ENCODE measurements at regions not wholly inside any gene's neighbourhood (a gene's known extent, or its start where the extent isn't known, plus 50 kb on each side); places are given as distances from the start of the nearest gene placed in this dataset.

GRCh38 chr18:67232406-67232805 lies 284.1 kb downstream of the DSEL start:
- H3K9me3 ChIP-seq (ENCODE audit: insufficient read depth, low read depth, low read length), result no peaks in the 10 kb centered on the region
- peak overlapping the region; percentile 66 for H3K27ac ChIP-seq (ENCODE audit: low read depth, low read length)
- 45% methylated on average over 4 of the region's 4 CpGs for WGBS
- H3K36me3 ChIP-seq (ENCODE audit: insufficient read depth, low read length), result no peaks in the 10 kb centered on the region
- 0 out of 2 replicates have a peak overlapping the region, but pooled peaks have one; percentile 15 for H3K9ac ChIP-seq (ENCODE audit: low read depth, low read length)
- peaks cover 20% of the 10 kb centered on the region for H3K4me1 ChIP-seq (ENCODE audit: insufficient read depth, low read length)
- H3K4me3 ChIP-seq (ENCODE audit: low read length), result no peak overlapping the region
- H3K27me3 ChIP-seq (ENCODE audit: insufficient read depth, low read length), result no peaks in the 10 kb centered on the region

GRCh38 chr18:67222887-67223286 lies 293.6 kb downstream of the DSEL start:
- no peaks in the 10 kb centered on the region for H3K4me1 ChIP-seq (ENCODE audit: insufficient read depth, low read length)
- no peak overlapping the region for H3K4me3 ChIP-seq (ENCODE audit: low read length)
- H3K36me3 ChIP-seq (ENCODE audit: insufficient read depth, low read length), result no peaks in the 10 kb centered on the region
- H3K9ac ChIP-seq (ENCODE audit: low read depth, low read length), result no peak overlapping the region
- H3K9me3 ChIP-seq (ENCODE audit: insufficient read depth, low read depth, low read length), result no peaks in the 10 kb centered on the region
- H3K27me3 ChIP-seq (ENCODE audit: insufficient read depth, low read length), result no peaks in the 10 kb centered on the region
- no peak overlapping the region for H3K27ac ChIP-seq (ENCODE audit: low read depth, low read length)

GRCh38 chr18:67219821-67220220 lies 296.7 kb downstream of the DSEL start:
- H3K4me1 ChIP-seq (ENCODE audit: insufficient read depth, low read length), result no peaks in the 10 kb centered on the region
- 84% methylated on average over 5 of the region's 5 CpGs for WGBS
- H3K27ac ChIP-seq (ENCODE audit: low read depth, low read length), result no peak overlapping the region
- H3K9ac ChIP-seq (ENCODE audit: low read depth, low read length), result no peak overlapping the region
- H3K9me3 ChIP-seq (ENCODE audit: insufficient read depth, low read depth, low read length), result no peaks in the 10 kb centered on the region
- no peak overlapping the region for H3K4me3 ChIP-seq (ENCODE audit: low read length)
- no peaks in the 10 kb centered on the region for H3K27me3 ChIP-seq (ENCODE audit: insufficient read depth, low read length)
- H3K36me3 ChIP-seq (ENCODE audit: insufficient read depth, low read length), result no peaks in the 10 kb centered on the region

GRCh38 chr18:67218556-67218955 lies 298.0 kb downstream of the DSEL start:
- H3K9ac ChIP-seq (ENCODE audit: low read depth, low read length), result no peak overlapping the region
- 100% methylated on average over 2 of the region's 3 CpGs for WGBS
- no peaks in the 10 kb centered on the region for H3K27me3 ChIP-seq (ENCODE audit: insufficient read depth, low read length)
- H3K27ac ChIP-seq (ENCODE audit: low read depth, low read length), result no peak overlapping the region
- no peaks in the 10 kb centered on the region for H3K4me1 ChIP-seq (ENCODE audit: insufficient read depth, low read length)
- no peaks in the 10 kb centered on the region for H3K36me3 ChIP-seq (ENCODE audit: insufficient read depth, low read length)
- H3K4me3 ChIP-seq (ENCODE audit: low read length), result no peak overlapping the region
- H3K9me3 ChIP-seq (ENCODE audit: insufficient read depth, low read depth, low read length), result no peaks in the 10 kb centered on the region

- no peak overlapping the region for H3K4me3 ChIP-seq (ENCODE audit: low read length)
- no peaks in the 10 kb centered on the region for H3K36me3 ChIP-seq (ENCODE audit: insufficient read depth, low read length)
Observed at GRCh38 chr18:67217551-67218166, 298.9 kb downstream of the DSEL start.

GRCh38 chr18:67216846-67217245 lies 299.7 kb downstream of the DSEL start:
- Histone ChIP-seq H3K4me1 (ENCODE audit: insufficient read depth, low read length) (no peaks in the 10 kb centered on the region), H3K9ac (ENCODE audit: low read depth, low read length) (no peak overlapping the region), H3K27me3 (ENCODE audit: insufficient read depth, low read length) (no peaks in the 10 kb centered on the region), H3K9me3 (ENCODE audit: insufficient read depth, low read depth, low read length) (no peaks in the 10 kb centered on the region), H3K4me3 (ENCODE audit: low read length) (no peak overlapping the region), H3K36me3 (ENCODE audit: insufficient read depth, low read length) (no peaks in the 10 kb centered on the region), H3K27ac (ENCODE audit: low read depth, low read length) (no peak overlapping the region)
- 94% methylated on average over 1 of the region's 1 CpG for WGBS

More at GRCh38 chr18:67217551-67218166, 298.9 kb downstream of the DSEL start:
- Histone ChIP-seq H3K4me1 (ENCODE audit: insufficient read depth, low read length) (no peaks in the 10 kb centered on the region), H3K9me3 (ENCODE audit: insufficient read depth, low read depth, low read length) (no peaks in the 10 kb centered on the region), H3K9ac (ENCODE audit: low read depth, low read length) (no peak overlapping the region), H3K27me3 (ENCODE audit: insufficient read depth, low read length) (no peaks in the 10 kb centered on the region), H3K27ac (ENCODE audit: low read depth, low read length) (no peak overlapping the region)
- 7% methylated on average over 2 of the region's 7 CpGs for WGBS

- no peaks in the 10 kb centered on the region for H3K36me3 ChIP-seq (ENCODE audit: insufficient read depth, low read length)
- H3K4me3 ChIP-seq (ENCODE audit: low read length), result no peak overlapping the region
- H3K27me3 ChIP-seq (ENCODE audit: insufficient read depth, low read length), result no peaks in the 10 kb centered on the region
- H3K27ac ChIP-seq (ENCODE audit: low read depth, low read length), result no peak overlapping the region
- no peaks in the 10 kb centered on the region for H3K4me1 ChIP-seq (ENCODE audit: insufficient read depth, low read length)
- 97% methylated on average over 25 of the region's 25 CpGs for WGBS
- H3K9me3 ChIP-seq (ENCODE audit: insufficient read depth, low read depth, low read length), result no peaks in the 10 kb centered on the region
- no peak overlapping the region for H3K9ac ChIP-seq (ENCODE audit: low read depth, low read length)
Observed at GRCh38 chr18:67215686-67216085, 300.8 kb downstream of the DSEL start.

- Histone ChIP-seq H3K9ac (ENCODE audit: low read depth, low read length) (no peak overlapping the region), H3K4me1 (ENCODE audit: insufficient read depth, low read length) (no peaks in the 10 kb centered on the region), H3K27me3 (ENCODE audit: insufficient read depth, low read length) (no peaks in the 10 kb centered on the region), H3K36me3 (ENCODE audit: insufficient read depth, low read length) (no peaks in the 10 kb centered on the region), H3K27ac (ENCODE audit: low read depth, low read length) (no peak overlapping the region), H3K9me3 (ENCODE audit: insufficient read depth, low read depth, low read length) (no peaks in the 10 kb centered on the region), H3K4me3 (ENCODE audit: low read length) (no peak overlapping the region)
- WGBS, result 91% methylated on average over 6 of the region's 6 CpGs
Observed at GRCh38 chr18:67211646-67212045, 304.9 kb downstream of the DSEL start.

GRCh38 chr18:67200665-67201064 lies 315.9 kb downstream of the DSEL start:
- 89% methylated on average over 8 of the region's 8 CpGs for WGBS
- no peak overlapping the region for H3K9ac ChIP-seq (ENCODE audit: low read depth, low read length)

GRCh38 chr18:67199993-67200617 lies 316.4 kb downstream of the DSEL start:
- H3K4me1 ChIP-seq (ENCODE audit: insufficient read depth, low read length), result no peaks in the 10 kb centered on the region
- no peak overlapping the region for H3K9ac ChIP-seq (ENCODE audit: low read depth, low read length)
- H3K27me3 ChIP-seq (ENCODE audit: insufficient read depth, low read length), result no peaks in the 10 kb centered on the region
- no peak overlapping the region for H3K4me3 ChIP-seq (ENCODE audit: low read length)
- no peaks in the 10 kb centered on the region for H3K9me3 ChIP-seq (ENCODE audit: insufficient read depth, low read depth, low read length)
- H3K36me3 ChIP-seq (ENCODE audit: insufficient read depth, low read length), result no peaks in the 10 kb centered on the region
- 87% methylated on average over 2 of the region's 3 CpGs for whole genome bisulfite sequencing
- no peak overlapping the region for H3K27ac ChIP-seq (ENCODE audit: low read depth, low read length)

More at GRCh38 chr18:67200665-67201064, 315.9 kb downstream of the DSEL start:
- Histone ChIP-seq H3K27ac (ENCODE audit: low read depth, low read length) (no peak overlapping the region), H3K4me1 (ENCODE audit: insufficient read depth, low read length) (no peaks in the 10 kb centered on the region), H3K9me3 (ENCODE audit: insufficient read depth, low read depth, low read length) (no peaks in the 10 kb centered on the region), H3K4me3 (ENCODE audit: low read length) (no peak overlapping the region), H3K36me3 (ENCODE audit: insufficient read depth, low read length) (no peaks in the 10 kb centered on the region), H3K27me3 (ENCODE audit: insufficient read depth, low read length) (no peaks in the 10 kb centered on the region)

- WGBS, result 73% methylated on average over 5 of the region's 5 CpGs
- Histone ChIP-seq H3K27ac (ENCODE audit: low read depth, low read length) (no peak overlapping the region), H3K36me3 (ENCODE audit: insufficient read depth, low read length) (no peaks in the 10 kb centered on the region), H3K4me3 (ENCODE audit: low read length) (no peak overlapping the region), H3K9ac (ENCODE audit: low read depth, low read length) (no peak overlapping the region), H3K9me3 (ENCODE audit: insufficient read depth, low read depth, low read length) (no peaks in the 10 kb centered on the region), H3K4me1 (ENCODE audit: insufficient read depth, low read length) (no peaks in the 10 kb centered on the region), H3K27me3 (ENCODE audit: insufficient read depth, low read length) (no peaks in the 10 kb centered on the region)
Observed at GRCh38 chr18:67194886-67195285, 321.6 kb downstream of the DSEL start.

All from HUES64 (cell line).